Glutamatergic neuron (in vitro differentiated cells): ENCODE measurements at regions not wholly inside any gene's neighbourhood (a gene's known extent, or its start where the extent isn't known, plus 50 kb on each side); places are given as distances from the start of the nearest gene placed in this dataset.

Experiments
- DNase-seq: peaks from one replicate; pipeline ENCODE4 v3.0.0; 2022
- H3K27ac Mint-ChIP-seq: one replicate; pipeline ENCODE4 v1.8.0; 2020; ENCODE audit warnings: mild to moderate bottlenecking, mixed read lengths, inconsistent platforms; ENCODE audit not compliant: unreplicated experiment
- H3K27me3 Mint-ChIP-seq: one replicate; pipeline ENCODE4 v1.8.0; 2020; ENCODE audit warnings: mild to moderate bottlenecking, moderate library complexity, mixed read lengths, inconsistent platforms; ENCODE audit not compliant: unreplicated experiment
- H3K36me3 Mint-ChIP-seq: one replicate; pipeline ENCODE4 v1.8.0; 2020; ENCODE audit warnings: mild to moderate bottlenecking, mixed read lengths, inconsistent platforms; ENCODE audit not compliant: unreplicated experiment
- H3K4me1 Mint-ChIP-seq: one replicate; pipeline ENCODE4 v1.8.0; 2020; ENCODE audit warnings: mild to moderate bottlenecking, low read depth, mixed read lengths, inconsistent platforms; ENCODE audit not compliant: unreplicated experiment
- H3K4me3 Mint-ChIP-seq: one replicate; pipeline ENCODE4 v1.8.0; 2020; ENCODE audit warnings: mild to moderate bottlenecking, mixed read lengths, inconsistent platforms; ENCODE audit not compliant: unreplicated experiment
- H3K9me3 Mint-ChIP-seq: one replicate; pipeline ENCODE4 v1.8.0; 2020; ENCODE audit warnings: mild to moderate bottlenecking, moderate library complexity, mixed read lengths, inconsistent platforms; ENCODE audit not compliant: unreplicated experiment
- TF ChIP-seq, protein P1 (sequence below): fragments of 200-600 bp; sonication (generic); IDR thresholded peaks from one replicate; pipeline ENCODE4 v1.5.0; 2021; ENCODE audit not compliant: partially characterized antibody, unreplicated experiment

DNA sequence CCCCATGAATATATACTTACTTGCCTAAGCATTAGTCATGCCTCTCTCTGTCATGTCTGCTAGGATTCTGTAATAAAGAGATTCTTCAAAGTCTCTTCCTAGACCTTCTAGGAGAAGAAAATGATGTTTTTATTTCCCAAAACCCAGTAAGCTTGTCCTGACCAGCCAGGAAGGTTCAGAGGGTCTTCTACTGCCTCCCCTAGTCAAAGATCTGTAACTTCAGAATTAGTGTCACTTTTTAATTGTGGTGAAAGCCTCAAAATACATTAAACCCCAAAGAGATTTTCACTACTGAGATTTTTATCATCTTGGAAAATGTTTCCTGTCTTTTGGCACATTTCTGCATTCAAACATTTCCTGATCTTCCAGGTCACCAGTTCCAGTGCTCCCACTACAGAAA is 232.9 kb upstream of the STK17B start:
- no peaks in the 10 kb centered on the region for H3K27me3 Mint-ChIP-seq
- no peaks in the 10 kb centered on the region for H3K36me3 Mint-ChIP-seq
- no peak overlapping the region for H3K27ac Mint-ChIP-seq
- no peak overlapping the region for H3K4me3 Mint-ChIP-seq
- DNase-seq: no peak
- TF ChIP-seq, protein P1, sequence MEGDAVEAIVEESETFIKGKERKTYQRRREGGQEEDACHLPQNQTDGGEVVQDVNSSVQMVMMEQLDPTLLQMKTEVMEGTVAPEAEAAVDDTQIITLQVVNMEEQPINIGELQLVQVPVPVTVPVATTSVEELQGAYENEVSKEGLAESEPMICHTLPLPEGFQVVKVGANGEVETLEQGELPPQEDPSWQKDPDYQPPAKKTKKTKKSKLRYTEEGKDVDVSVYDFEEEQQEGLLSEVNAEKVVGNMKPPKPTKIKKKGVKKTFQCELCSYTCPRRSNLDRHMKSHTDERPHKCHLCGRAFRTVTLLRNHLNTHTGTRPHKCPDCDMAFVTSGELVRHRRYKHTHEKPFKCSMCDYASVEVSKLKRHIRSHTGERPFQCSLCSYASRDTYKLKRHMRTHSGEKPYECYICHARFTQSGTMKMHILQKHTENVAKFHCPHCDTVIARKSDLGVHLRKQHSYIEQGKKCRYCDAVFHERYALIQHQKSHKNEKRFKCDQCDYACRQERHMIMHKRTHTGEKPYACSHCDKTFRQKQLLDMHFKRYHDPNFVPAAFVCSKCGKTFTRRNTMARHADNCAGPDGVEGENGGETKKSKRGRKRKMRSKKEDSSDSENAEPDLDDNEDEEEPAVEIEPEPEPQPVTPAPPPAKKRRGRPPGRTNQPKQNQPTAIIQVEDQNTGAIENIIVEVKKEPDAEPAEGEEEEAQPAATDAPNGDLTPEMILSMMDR: no peak
- H3K4me1 Mint-ChIP-seq: peaks cover 9% of the 10 kb centered on the region
- H3K9me3 Mint-ChIP-seq: peaks cover under 1% of the 10 kb centered on the region

DNA sequence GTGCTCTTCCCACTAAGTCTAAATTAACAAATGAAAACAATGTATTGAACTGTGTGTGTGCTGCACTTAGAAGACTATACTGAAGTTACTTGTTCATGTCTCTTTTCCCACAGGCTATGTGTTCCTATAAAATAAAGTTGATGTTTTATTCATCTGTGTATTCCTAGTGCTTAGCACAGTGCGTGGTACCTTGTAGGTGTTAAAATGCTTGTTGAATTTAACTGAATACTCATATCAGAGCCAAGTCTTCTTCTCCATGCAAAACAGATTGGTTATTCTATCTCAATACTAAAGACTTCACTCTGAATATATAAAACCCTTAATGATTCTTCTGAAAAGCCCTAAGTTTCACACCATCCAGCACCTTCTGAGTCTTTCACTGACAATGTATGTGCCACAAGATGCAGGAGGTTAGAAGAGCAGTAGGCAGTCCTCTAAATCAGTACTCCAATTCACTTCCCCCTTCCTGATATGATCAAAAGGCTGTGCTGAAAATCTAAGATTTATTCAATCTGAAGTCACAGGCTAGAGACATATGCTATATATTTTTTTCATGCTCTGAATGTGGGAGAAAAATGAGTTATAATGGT is 231.7 kb upstream of the CCDC150 start:
- peaks cover 5% of the 10 kb centered on the region for H3K9me3 Mint-ChIP-seq
- no peaks in the 10 kb centered on the region for H3K36me3 Mint-ChIP-seq
- TF ChIP-seq, protein P1: no peak
- no peaks in the 10 kb centered on the region for H3K4me1 Mint-ChIP-seq
- H3K27me3 Mint-ChIP-seq: no peaks in the 10 kb centered on the region
- no peak for DNase-seq
- H3K27ac Mint-ChIP-seq: no peak overlapping the region
- no peak overlapping the region for H3K4me3 Mint-ChIP-seq

DNA sequence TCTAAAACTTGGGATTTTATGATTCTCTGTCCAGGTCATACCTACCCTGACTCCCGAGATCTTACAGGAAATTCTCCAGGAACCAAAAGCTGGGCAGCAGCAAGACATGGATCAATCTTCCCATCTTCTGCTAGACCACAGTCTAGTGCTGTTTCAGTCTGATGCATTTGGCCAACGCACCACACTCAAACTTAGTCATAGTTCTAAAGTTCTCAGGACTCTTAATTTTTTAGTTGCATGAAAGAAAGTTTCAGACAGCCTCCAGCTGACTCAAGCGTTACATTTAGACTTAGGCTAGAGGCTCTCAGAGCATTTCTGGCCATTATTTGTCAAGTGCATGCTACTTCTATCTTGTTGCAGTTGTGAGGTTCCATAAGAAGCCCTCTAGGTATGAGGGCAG is 230.1 kb upstream of the CCDC150 start:
- H3K4me1 Mint-ChIP-seq: peaks cover 8% of the 10 kb centered on the region

DNA sequence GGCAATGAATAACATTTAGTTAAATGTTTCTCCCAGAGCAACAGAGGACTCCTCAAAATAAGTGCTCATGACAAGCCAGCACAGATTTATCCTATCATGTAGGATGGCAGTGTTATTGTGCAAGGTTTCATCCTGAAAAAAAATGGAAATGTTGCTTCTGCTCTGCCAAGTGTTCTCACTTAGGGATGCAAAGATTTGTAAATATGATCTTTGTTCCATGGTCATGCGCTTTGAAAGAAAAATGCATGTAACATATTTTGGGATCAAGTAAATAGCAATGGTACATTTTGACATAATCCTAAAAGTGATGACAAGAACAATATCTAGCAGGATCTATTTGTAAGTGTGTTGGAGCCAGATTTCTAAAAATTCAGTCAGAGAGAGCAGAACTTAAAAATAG is 229.5 kb upstream of the CCDC150 start:
- no peaks in the 10 kb centered on the region for H3K36me3 Mint-ChIP-seq
- H3K9me3 Mint-ChIP-seq: peaks cover 13% of the 10 kb centered on the region
- DNase-seq: no peak
- peaks cover 13% of the 10 kb centered on the region for H3K4me1 Mint-ChIP-seq
- TF ChIP-seq, protein P1: no peak
- H3K4me3 Mint-ChIP-seq: no peak overlapping the region
- no peak overlapping the region for H3K27ac Mint-ChIP-seq
- H3K27me3 Mint-ChIP-seq: peaks cover 3% of the 10 kb centered on the region

More for the DNA sequence above, 230.1 kb upstream of the CCDC150 start:
- DNase-seq: no peak
- TF ChIP-seq, protein P1: no peak
- Mint-ChIP-seq H3K4me3 (no peak overlapping the region), H3K27ac (no peak overlapping the region), H3K27me3 (peaks cover 3% of the 10 kb centered on the region), H3K9me3 (peaks cover 11% of the 10 kb centered on the region), H3K36me3 (no peaks in the 10 kb centered on the region)

DNA sequence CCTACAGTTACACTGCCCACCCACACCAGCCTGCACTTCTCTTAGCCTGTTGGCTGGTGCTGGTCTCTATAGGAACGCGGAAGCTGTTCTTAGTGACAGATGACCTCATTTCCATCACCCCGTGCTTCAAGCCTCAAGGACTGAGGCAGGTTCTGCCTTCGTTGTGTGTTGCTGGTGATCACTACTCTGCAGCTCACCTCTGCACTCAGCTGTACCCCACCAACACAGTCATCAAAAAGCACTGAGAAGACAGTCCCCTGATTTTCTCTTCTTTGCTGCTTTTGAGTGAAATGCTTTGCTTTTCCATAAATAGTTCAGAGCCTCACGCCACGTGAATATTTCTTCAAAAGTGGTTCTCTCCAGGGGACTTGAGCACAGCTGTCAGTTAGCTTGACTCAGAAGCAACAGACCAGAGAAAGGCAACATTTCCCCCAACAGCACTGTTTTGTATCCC is 225.7 kb upstream of the CCDC150 start:
- H3K4me3 Mint-ChIP-seq: peak overlapping the region; percentile 82
- H3K9me3 Mint-ChIP-seq: peaks cover 15% of the 10 kb centered on the region
- H3K4me1 Mint-ChIP-seq: peaks cover 22% of the 10 kb centered on the region
- peaks cover 7% of the 10 kb centered on the region for H3K27me3 Mint-ChIP-seq
- TF ChIP-seq, protein P1: no peak
- no peaks in the 10 kb centered on the region for H3K36me3 Mint-ChIP-seq
- H3K27ac Mint-ChIP-seq: peak overlapping the region; percentile 94
- DNase-seq: peak; percentile 31
